NCI-H2196 treated with DMSO at 0.1 percent for 48 hours (cell line): ENCODE measurements at regions not wholly inside any gene's neighbourhood (a gene's known extent, or its start where the extent isn't known, plus 50 kb on each side); places are given as distances from the start of the nearest gene placed in this dataset.

Experiments
- DNase-seq: peaks from one replicate; lab custom pipeline; 2025; ENCODE audit not compliant: unreplicated experiment; lab: John Stamatoyannopoulos, UW

GRCh38 chr19:28520998-28521568 lies 691.9 kb downstream of the UQCRFS1 start:
- peak; percentile 24 for DNase-seq

- peak; percentile 80 for DNase-seq
Measured at GRCh38 chr19:28519952-28520861, 692.7 kb downstream of the UQCRFS1 start.

GRCh38 chr19:28519218-28519779 lies 693.7 kb downstream of the UQCRFS1 start:
- no peak for DNase-seq

GRCh38 chr19:28516415-28516872 lies 696.5 kb downstream of the UQCRFS1 start:
- DNase-seq = no peak

GRCh38 chr19:28514166-28514565 lies 698.8 kb downstream of the UQCRFS1 start:
- DNase-seq = no peak

GRCh38 chr19:28511655-28512054 lies 701.3 kb downstream of the UQCRFS1 start:
- DNase-seq = no peak

GRCh38 chr19:28509079-28509895 lies 703.7 kb downstream of the UQCRFS1 start:
- no peak for DNase-seq

GRCh38 chr19:28508666-28509065 lies 704.3 kb downstream of the UQCRFS1 start:
- DNase-seq = no peak

- DNase-seq = no peak
Measured at GRCh38 chr19:28505933-28506332, 707.0 kb downstream of the UQCRFS1 start.

GRCh38 chr19:28505134-28505533 lies 707.8 kb downstream of the UQCRFS1 start:
- DNase-seq = no peak

- no peak for DNase-seq
Measured at GRCh38 chr19:28504727-28505126, 708.2 kb downstream of the UQCRFS1 start.

GRCh38 chr19:28504139-28504538 lies 708.8 kb downstream of the UQCRFS1 start:
- DNase-seq = no peak

- DNase-seq = no peak
Measured at GRCh38 chr19:28502879-28503734, 709.8 kb downstream of the UQCRFS1 start.

GRCh38 chr19:28501976-28502375 lies 711.0 kb downstream of the UQCRFS1 start:
- no peak for DNase-seq

- DNase-seq = no peak
Measured at GRCh38 chr19:28500982-28501630, 711.8 kb downstream of the UQCRFS1 start.

GRCh38 chr19:28500296-28500695 lies 712.7 kb downstream of the UQCRFS1 start:
- DNase-seq = no peak

- DNase-seq = no peak
Measured at GRCh38 chr19:28498404-28498976, 714.5 kb downstream of the UQCRFS1 start.

GRCh38 chr19:28497887-28498286 lies 715.1 kb downstream of the UQCRFS1 start:
- DNase-seq = no peak

GRCh38 chr19:28497137-28497536 lies 715.8 kb downstream of the UQCRFS1 start:
- no peak for DNase-seq
